Cardiac septum (tissue), 1 donor: ENCODE measurements at regions not wholly inside any gene's neighbourhood (a gene's known extent, or its start where the extent isn't known, plus 50 kb on each side); places are given as distances from the start of the nearest gene placed in this dataset.

Experiments used
- DNase-seq: peaks from one replicate; pipeline ENCODE4 v3.0.0-alpha.2; 2020; ENCODE audit warnings: low spot score
- intact Hi-C: fragments of 100-400 bp; cut with DNase I; formaldehyde crosslinking; loops from one replicate; pipeline ENCODE4 v1.14.0; 2022
- donor health status: DM: no; HTN: no; CAD: no.

DNA sequence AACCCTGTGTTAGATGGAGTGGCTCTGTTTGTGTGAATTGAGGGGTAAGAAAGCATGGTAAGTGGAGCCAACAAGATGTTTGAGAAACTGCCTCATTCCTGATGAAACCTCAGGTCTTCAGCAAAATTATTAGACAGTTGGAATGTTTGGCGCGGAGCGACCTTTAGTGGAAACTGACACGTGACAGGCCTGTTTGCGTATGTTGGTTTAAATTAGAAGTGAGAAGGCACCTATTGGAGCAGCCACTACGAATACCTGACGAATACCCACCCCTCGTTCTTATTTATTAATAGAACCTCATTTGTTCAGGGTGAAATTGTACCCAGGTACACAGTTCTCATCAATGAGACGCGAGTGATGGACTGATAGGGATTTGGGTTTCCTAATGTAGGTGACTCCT, 63.2 kb upstream of the MIR17HG start:
- DNase-seq, result no peak
- intact Hi-C loops, result no loop called here

DNA sequence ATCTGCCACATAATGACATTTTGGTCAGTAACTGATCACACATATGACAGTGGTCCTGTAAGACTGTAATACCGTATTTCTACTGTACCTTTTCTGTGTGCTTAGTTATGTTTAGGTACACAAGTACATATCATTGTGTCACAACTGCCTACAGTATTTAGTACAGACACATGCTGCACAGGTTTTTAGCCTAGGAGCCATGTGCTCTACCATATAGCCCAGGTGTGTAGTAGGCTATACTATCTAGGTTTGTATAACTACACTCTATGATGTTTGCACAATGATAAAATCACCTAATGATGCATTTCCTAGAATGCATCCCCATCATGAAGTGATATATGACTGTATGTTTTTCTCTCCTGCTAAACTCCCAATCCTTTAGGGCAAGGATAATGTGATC, 61.2 kb upstream of the MIR17HG start:
- DNase-seq, result no peak
- intact Hi-C loops, result no loop called here

DNA sequence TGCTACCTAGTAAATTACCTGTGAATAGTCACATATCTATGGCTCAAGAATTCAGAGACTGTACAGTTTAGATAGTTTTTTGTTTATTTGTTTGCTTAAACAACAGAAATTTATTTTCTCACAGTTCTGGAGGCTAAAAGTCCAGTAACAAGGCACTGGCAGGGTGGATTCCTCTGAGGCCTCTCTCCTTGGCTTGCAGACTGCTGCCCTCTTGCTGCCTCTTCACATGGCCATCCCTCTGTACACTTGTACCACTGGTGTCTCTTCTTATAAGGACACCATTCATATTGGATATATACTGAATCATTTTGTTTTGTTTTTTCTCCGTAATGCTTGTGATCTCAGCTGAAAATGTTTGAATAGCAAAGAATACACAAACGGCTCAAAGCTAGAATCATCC, 56.4 kb upstream of the MIR17HG start:
- intact Hi-C loops, result no loop called here
- DNase-seq, result no peak

DNA sequence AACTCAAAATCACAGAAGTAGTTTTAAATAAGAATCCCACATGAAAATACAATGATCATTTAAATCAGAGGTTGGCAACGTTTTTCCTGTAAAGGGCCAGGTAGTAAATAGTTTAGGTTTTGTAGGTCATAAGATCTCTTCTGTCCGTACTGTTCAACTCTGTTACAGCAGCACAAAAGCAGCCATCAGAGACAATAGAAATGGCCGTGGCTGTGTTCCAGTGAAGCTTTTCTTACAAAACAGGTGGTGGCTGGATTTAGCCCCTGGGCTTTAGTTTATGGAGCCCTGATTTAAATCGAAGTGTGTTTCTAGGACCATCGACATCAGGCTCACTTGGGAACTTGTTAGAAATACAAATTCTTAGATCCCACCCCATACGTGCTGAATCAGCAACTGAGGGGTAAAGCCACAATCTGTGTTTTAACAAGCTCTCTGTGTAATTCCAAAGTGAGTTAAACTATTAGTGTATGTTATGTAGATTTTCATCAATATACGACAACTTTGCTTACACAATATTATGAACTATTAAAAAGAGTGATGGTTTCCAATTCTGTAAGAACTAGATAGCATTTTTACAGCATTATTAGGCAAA, 54.8 kb upstream of the MIR17HG start:
- no peak for DNase-seq

DNA sequence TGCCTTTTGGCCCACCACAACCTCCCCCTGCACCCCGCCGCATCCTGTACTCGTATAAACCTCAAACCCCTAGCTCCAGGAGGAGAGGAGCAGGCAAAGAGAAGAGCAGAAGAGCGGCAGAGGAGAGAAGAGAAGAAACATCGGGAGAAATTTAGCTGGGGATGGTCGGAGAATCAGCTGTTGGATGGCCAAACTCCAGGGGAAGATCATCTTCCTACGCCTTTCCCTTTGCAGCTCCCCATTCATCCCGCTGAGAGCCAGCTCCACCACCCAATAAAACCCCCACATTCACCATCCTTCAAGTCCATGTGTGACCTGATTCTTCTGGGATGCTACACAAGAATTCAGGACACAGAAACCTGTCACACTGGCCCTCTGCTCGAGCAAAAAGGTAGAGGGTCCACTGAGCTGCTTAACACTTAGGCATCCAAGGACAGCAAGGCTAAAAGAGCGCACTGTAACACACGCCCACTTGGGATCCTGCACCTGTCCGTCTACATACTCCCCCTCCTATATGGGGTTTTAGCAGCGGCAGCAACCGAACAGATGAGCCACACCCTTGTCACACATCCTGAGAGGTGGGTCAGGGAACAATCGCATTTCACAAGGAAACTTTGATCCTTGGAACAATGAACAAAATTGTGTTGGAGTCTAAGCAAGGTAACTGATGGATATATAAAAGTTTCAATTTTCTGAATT, 51.6 kb upstream of the MIR17HG start:
- intact Hi-C loops, result no loop called here
- no peak for DNase-seq

More for the DNA sequence above, 54.8 kb upstream of the MIR17HG start:
- intact Hi-C loops, result no loop called here

DNA sequence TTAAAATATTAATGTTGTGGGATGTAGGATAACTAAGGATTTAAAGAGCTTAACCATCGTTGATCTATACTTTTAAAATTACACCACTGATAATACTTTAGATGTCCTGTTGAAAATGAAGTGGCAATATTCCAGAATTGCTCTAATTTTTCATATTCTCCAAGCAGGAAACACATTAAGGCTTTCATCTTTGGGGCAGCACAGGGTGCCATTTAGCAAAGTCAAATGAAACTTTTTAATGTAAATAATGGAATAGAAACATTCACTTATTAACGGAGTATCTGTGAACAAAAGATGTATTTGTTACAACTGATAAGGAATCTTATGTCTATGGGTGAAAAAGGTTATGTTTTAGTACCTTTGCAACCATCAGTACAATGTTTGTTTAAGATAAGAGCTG, 50.0 kb upstream of the MIR17HG start:
- intact Hi-C loops, result no loop called here

More for the DNA sequence above, 50.0 kb upstream of the MIR17HG start:
- no peak for DNase-seq
